Suppressor macrophage (primary cell): ENCODE measurements at regions not wholly inside any gene's neighbourhood (a gene's known extent, or its start where the extent isn't known, plus 50 kb on each side); places are given as distances from the start of the nearest gene placed in this dataset.

ENCODE experiments used
- DNase-seq, 4 experiments: peaks; one replicate each; pipeline ENCODE4 v3.0.0-alpha.2; 2020 to 2022

DNA sequence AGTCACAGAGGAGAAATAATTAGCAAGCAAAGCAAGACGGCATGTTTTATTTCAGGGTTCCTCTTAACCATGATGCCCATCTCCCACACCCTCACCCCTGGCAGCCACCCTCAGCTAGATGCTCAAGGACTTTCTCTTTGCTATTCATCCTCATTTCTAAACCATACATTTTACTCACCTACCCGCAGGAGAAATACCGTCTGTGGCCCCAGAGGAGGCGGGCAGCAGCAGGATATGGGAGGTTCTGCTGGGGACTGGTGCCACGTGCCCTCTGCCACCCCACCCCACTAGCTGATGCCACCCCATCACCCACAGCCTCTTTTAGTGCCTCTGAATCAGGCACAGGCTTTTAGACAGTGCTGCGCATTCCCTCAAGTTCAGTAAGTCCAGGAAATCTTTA, 168.7 kb upstream of the ITGB1 start:
- DNase-seq: no peak

DNA sequence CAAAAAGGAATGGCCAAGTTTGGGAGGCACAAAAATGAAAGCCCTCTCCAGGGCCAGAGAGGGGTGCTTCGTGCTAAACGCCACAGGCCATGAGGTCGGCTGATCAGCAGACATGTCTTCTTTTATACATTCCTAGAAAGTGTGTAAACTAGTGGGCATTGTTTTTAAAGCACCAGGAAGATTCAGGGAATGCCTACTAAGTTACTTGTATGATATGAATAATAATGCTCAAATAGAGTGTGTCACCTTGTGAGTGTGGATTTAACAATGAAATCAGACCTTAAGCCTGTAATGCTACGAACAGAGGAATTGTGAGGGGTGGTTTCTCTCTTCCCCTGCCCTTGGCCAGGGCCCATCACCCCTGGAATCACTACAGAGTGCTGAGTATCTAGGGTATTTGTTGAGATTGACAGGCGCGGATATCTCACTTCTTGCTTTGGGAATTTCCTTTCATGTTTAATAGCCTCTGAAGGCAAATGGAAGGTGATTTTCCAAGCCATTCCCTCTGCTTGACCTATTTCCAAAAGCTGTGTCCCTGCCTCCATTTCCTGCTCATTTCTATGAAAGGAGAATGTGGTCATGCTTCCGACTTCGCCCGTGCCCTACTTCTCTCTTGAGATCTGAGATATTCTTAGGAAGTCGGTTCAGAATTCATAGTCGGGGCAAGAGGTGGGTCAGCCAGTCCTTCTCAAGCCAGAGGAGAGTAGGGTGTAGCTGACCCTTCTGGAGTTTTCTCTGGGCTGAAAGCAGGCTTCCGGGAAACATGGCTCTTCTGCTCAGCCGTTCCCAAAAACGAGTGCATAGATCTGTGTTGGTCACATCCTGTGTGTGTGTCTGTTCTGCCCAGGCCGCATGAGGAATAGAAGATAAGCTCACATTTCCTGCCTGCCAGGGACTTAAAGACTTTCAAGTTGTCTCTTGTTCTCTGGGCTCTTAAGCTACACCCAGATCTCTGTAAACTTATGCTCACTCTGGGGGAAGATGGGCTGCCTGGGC, 167.8 kb upstream of the ITGB1 start:
- no peak for DNase-seq

- DNase-seq: no peak
Observed at GRCh38 chr10:33125111-33125510, 167.1 kb upstream of the ITGB1 start.

DNA sequence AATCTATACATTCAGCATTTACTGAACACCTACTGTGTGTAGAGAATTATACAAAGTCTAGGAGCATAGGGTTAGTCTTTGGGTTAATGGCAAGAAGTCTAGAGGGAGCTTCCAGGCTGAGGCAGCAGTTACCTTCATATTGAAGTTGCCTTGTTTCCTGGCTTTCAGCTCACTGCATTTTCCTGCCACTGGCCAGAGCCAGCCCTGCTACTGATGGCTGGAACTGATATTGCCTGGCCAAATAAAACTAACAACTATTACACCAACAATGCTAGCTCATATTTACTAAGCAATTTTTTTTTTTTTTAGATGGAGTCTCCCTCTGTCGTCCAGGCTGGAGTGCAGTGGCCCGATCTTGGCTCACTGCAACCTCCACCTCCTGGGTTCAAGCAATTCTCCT, 165.7 kb upstream of the ITGB1 start:
- peak in 1 of 4 experiments; percentile 2 for DNase-seq

DNA sequence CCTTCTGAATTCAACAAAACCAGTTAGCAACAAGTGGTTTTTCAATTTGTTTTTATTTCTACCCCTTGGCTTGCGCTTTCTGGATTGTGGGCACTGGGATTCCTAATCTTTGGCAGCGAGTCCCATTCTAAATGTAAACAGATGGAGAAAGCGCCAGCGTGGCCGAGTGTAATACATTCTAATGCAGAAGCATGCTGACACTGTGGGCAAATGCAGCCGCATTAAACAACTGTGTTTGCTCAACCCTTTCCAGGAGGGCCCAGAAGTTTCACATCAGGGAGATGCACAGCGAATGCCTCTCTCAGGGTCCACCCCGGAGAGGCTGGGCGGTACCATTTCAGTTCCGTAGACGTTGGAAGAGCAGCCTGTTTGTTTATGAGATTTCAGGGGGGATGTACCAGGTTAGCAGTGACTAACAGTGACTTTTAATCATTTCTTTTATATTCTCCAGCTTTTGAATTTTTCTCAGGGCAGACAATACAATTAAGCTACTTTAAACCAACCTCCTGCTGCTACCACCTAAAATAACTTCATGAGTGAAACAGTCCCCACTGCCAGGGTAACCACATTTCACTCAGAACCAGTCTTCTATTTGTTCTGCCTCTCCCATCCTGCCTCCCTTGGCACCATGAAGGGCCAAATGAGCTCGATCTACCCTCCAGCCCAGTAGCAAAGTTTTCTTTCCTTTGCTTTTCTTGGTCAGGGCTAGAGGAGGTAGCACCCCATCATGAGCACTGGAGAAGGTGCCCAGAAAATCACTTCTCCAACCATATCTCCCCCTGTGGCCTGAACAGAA, 164.2 kb upstream of the ITGB1 start:
- no peak for DNase-seq

DNA sequence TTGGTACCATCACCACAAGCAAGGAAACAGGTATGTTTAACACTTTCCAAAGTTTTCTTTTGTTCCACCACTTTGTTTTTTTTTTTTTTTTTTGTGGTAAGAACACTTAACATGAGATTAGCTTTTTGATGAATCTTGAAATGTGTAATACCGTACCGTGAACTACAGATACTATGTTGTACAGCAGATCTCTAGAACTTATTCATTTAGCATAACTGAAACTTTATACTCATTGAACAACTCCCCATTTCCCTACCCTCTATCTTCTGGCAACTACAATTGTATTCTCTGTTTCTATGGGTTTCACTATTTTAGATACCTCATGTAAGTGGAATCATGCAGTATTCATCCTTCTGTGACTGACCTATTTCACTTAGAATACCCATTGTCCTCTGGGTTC, 162.7 kb upstream of the ITGB1 start:
- DNase-seq: no peak

DNA sequence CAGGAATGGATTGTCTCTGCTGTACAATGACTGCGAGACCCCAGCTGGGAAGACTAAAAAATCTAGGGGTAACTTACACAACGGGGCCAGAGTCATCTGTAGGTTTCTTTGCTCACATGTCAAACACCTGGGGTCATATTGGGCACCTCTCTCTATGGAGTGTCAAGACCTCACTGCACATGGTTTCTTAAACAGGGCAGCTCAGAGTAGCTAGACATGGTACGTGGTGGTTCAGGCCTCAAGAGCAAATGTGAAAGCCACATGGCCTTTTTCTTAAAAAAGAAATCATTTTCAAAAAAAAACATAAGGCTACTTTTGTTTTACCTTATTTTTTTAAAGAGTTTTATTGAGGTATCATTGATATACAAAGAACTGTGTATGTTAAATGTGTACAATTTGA, 162.2 kb upstream of the ITGB1 start:
- DNase-seq: no peak

- DNase-seq: no peak
Observed at GRCh38 chr10:33117816-33118215, 159.8 kb upstream of the ITGB1 start.

DNA sequence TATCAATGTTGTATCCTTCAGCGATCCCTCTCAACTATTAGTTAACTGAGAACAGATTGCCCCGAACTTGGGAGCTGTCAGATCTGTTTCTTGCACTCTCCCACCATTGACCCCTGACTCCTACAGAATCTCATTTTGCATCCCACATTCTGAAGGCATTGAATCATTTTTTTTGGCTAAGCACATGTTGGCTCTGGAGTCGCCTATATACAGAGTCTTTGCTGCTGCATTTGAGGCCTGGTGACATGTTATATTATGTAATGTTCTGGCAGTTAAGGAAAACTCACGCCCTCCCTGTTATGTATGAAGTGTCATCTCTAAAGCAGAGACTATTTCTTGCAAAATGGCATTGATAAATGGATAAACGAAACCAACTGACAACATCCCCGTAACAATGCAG, 159.2 kb upstream of the ITGB1 start:
- DNase-seq: no peak

DNA sequence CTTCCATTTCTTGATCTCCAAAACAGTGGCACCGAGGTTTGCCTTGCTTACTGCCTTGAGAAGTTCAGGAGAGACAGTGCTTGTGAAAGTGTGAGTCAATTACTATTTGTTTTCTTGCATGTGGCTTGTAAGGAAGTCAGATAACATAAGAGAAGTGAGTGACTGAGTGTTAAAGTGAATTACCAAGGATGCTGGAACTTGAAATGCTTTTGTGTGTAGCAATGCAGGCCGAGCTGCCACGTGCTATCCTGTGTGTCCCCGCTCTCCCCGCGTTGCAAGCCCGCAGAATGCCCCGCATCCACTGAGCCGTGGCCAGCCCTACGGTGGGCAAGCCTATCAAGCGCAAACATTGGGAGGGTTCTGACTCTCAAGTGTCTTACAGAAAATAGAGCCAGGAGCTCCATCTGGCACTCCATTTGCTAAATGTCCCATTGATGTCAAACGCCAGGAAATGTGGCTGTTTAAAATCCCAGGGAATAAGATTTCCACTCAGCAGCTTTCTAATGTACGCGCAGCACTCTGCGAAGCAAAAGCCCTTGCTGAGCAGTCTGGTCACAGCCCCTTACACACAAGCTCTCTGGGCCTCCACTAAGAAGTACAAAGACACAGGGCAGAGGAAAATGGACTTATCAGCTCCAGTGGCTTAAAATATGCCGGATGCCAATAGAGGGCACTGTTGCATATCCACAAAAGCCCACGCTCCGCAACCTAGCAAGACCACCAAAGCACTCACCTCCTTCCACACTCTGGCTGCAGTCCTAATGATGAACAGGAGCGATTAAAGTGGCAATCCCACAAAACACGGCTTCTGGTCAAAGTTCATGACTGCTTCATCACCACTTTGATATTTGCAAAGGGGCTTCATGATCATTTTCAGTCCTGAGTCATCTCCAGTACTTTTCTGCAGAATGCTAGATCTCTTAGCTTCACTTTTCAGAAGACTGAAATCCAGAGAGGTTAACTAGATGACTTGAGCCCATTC, 158.0 kb upstream of the ITGB1 start:
- peak in 2 of 4 experiments; percentile 5 to 6 for DNase-seq

DNA sequence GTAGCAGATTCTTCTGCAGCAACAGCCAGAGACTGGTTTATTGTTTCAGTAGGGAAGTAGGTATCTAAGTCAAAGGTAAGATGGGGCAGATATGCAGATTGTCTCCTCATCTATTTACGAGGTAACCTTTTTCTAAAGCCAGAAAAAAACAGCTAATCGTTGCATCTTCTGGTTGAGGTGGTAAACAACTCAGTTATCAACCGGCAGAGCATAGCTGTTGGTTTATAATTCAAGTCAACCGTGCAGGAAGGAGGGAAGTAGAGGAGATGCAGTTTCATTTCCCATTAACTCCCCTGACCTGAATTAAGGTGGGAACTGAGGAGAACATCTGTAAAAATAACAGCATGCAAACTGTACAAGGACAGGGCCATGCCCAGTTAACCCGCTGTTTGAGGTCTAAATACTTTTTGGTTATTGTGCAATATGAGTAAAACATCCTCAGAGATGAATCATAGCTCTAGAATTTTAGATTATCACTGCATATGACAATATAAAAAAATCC, 156.5 kb upstream of the ITGB1 start:
- no peak for DNase-seq

- DNase-seq: no peak
Observed at GRCh38 chr10:33113466-33113865, 155.4 kb upstream of the ITGB1 start.

DNA sequence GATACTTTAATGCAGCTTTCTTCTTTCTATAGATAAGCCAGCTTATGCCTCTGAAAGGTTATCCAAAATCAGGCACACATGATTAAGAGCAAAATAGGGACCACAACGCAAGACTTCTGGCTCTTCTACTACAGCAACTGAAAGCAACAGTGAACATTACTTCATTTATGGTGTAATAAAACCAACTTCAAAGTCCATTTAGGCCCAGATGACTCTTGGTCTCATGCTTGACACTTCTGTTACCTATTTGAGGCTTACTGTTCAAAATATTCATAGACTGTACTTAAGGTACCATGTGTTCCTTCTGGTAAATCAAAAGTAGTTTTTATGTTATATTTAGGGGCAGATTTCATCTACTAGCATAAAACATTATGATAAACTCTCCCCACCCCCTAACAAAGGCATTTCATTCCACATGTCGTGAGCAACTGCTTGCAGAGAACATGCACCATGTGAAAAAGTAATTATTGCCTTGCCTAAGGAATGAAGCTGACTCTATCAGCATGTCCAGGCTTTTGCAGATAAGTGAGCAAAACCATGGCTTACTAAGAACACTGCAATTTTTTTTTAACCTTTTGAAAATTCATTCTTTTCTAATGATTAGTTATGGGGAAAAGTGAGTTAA, 154.9 kb upstream of the ITGB1 start:
- no peak for DNase-seq

- no peak for DNase-seq
Observed at GRCh38 chr10:33111488-33112051, 153.5 kb upstream of the ITGB1 start.

DNA sequence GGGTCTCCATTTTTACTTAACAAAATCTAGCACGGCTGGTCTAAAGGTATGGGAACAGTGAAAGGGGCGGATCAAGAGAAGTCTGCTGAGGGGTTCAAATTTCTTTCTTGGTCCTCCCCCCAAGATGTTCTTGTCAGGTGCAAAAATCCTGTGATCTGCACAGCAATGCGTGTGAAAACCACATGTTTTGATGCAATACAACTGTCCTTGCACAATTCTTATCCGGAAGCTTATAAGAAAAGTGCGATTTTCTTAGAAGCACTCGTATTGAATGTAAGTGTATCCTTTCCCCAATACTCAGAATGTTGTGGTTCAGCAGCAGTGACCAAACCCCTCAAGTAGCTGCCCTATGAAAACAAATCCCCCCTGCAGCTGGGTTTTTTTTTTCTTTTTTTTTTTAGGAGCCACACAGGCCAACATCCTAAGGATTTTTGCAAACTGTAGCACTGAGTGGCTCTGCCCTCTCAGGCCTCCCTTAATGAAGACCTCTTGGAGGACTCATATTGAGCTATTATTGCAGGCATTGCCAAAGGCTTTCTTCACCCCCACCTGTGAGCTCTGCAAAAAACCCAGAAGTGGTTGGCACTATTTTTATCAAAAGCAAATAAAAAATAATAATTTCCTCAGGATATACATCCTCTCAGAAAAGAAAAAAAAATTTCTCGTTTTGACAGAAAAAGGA, 151.9 kb upstream of the ITGB1 start:
- DNase-seq: no peak

GRCh38 chr10:33109384-33109783, 151.4 kb upstream of the ITGB1 start:
- DNase-seq: no peak

GRCh38 chr10:33107953-33108352, 149.9 kb upstream of the ITGB1 start:
- DNase-seq: no peak

GRCh38 chr10:33106767-33107166, 148.7 kb upstream of the ITGB1 start:
- DNase-seq: no peak

- no peak for DNase-seq
Observed at GRCh38 chr10:33103863-33104379, 145.9 kb upstream of the ITGB1 start.

- no peak for DNase-seq
Observed at GRCh38 chr10:33102071-33102470, 144.0 kb upstream of the ITGB1 start.

DNA sequence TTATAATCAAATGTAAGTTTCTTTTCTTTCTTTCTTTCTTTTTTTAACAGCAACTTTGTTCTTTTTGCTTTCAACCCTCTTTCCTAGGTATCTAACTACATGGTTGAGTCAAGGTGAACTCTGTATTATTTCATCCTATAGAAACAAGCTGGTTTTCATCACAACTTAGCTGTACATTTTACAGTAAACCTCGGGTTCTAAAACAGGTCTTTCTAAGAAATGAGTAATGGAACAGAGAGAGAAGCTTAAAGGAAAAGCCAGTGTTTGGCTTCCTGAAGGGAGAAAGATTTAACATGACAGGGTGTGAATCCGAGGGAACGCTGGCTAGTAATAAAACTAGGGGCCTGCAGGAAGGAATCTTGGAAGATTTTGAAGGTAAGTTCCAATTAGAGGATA, 143.4 kb upstream of the ITGB1 start:
- DNase-seq: no peak
